ENCODE measurements at regions not wholly inside any gene's neighbourhood (a gene's known extent, or its start where the extent isn't known, plus 50 kb on each side); places are given as distances from the start of the nearest gene placed in this dataset.

- Histone ChIP-seq H3K27me3 (ENCODE audit: control insufficient read depth, insufficient read depth, low read length) (no peaks in the 10 kb centered on the region), H3K9me3 (ENCODE audit: control insufficient read depth, low read length) (peaks cover 4% of the 10 kb centered on the region), H3K27ac (no peak overlapping the region), H3K9ac (no peak overlapping the region), H3K4me3 (ENCODE audit: low read depth, low read length) (no peak overlapping the region), H3K4me1 (no peaks in the 10 kb centered on the region), H3K79me2 (no peaks in the 10 kb centered on the region), H3K36me3 (ENCODE audit: control insufficient read depth, insufficient read depth, low read length) (no peaks in the 10 kb centered on the region), H2AFZ (no peak overlapping the region), H3K4me2 (ENCODE audit: low read length) (no peak overlapping the region)
- no peak for TF ChIP-seq CTCF (IDR thresholded peaks at IDR 0.05)
Measured at GRCh38 chr3:139280027-139280671, 63.7 kb upstream of the MRPS22 start.

- no peak overlapping the region for H3K9ac ChIP-seq
- H3K79me2 ChIP-seq: no peaks in the 10 kb centered on the region
Measured at GRCh38 chr3:139281096-139281495, 62.7 kb upstream of the MRPS22 start.

GRCh38 chr3:139281522-139282196 is 62.2 kb upstream of the MRPS22 start:
- Histone ChIP-seq H3K36me3 (ENCODE audit: control insufficient read depth, insufficient read depth, low read length) (no peaks in the 10 kb centered on the region), H3K4me3 (ENCODE audit: low read depth, low read length) (no peak overlapping the region), H3K9ac (no peak overlapping the region), H2AFZ (no peak overlapping the region), H3K27me3 (ENCODE audit: control insufficient read depth, insufficient read depth, low read length) (no peaks in the 10 kb centered on the region), H3K4me1 (no peaks in the 10 kb centered on the region), H3K4me2 (ENCODE audit: low read length) (no peak overlapping the region), H3K79me2 (no peaks in the 10 kb centered on the region), H3K27ac (no peak overlapping the region), H3K9me3 (ENCODE audit: control insufficient read depth, low read length) (peaks cover 4% of the 10 kb centered on the region)
- no peak for TF ChIP-seq CTCF (IDR thresholded peaks at IDR 0.05)

More at GRCh38 chr3:139281096-139281495, 62.7 kb upstream of the MRPS22 start:
- Histone ChIP-seq H3K4me1 (no peaks in the 10 kb centered on the region), H3K4me2 (ENCODE audit: low read length) (no peak overlapping the region), H3K36me3 (ENCODE audit: control insufficient read depth, insufficient read depth, low read length) (no peaks in the 10 kb centered on the region), H3K27me3 (ENCODE audit: control insufficient read depth, insufficient read depth, low read length) (no peaks in the 10 kb centered on the region), H2AFZ (no peak overlapping the region), H3K4me3 (ENCODE audit: low read depth, low read length) (no peak overlapping the region), H3K9me3 (ENCODE audit: control insufficient read depth, low read length) (peaks cover 4% of the 10 kb centered on the region), H3K27ac (no peak overlapping the region)
- no peak for TF ChIP-seq CTCF (IDR thresholded peaks at IDR 0.05)

- Histone ChIP-seq H3K9me3 (ENCODE audit: control insufficient read depth, low read length) (no peaks in the 10 kb centered on the region), H3K9ac (no peak overlapping the region), H2AFZ (no peak overlapping the region), H3K4me3 (ENCODE audit: low read depth, low read length) (no peak overlapping the region), H3K79me2 (no peaks in the 10 kb centered on the region), H3K36me3 (ENCODE audit: control insufficient read depth, insufficient read depth, low read length) (no peaks in the 10 kb centered on the region), H3K4me2 (ENCODE audit: low read length) (no peak overlapping the region), H3K27ac (no peak overlapping the region), H3K27me3 (ENCODE audit: control insufficient read depth, insufficient read depth, low read length) (no peaks in the 10 kb centered on the region), H3K4me1 (peaks cover 9% of the 10 kb centered on the region)
- no peak for TF ChIP-seq CTCF (IDR thresholded peaks at IDR 0.05)
Measured at GRCh38 chr3:139283301-139283700, 60.5 kb upstream of the MRPS22 start.

- no peaks in the 10 kb centered on the region for H3K79me2 ChIP-seq
- H3K27ac ChIP-seq: no peak overlapping the region
- H3K4me1 ChIP-seq: peaks cover 15% of the 10 kb centered on the region
- H3K4me3 ChIP-seq (ENCODE audit: low read depth, low read length): no peak overlapping the region
- no peaks in the 10 kb centered on the region for H3K36me3 ChIP-seq (ENCODE audit: control insufficient read depth, insufficient read depth, low read length)
- TF ChIP-seq CTCF (IDR thresholded peaks at IDR 0.05): no peak
- no peak overlapping the region for H3K9ac ChIP-seq
- no peak overlapping the region for H3K4me2 ChIP-seq (ENCODE audit: low read length)
- H3K27me3 ChIP-seq (ENCODE audit: control insufficient read depth, insufficient read depth, low read length): no peaks in the 10 kb centered on the region
- no peak overlapping the region for H2AFZ ChIP-seq
- no peaks in the 10 kb centered on the region for H3K9me3 ChIP-seq (ENCODE audit: control insufficient read depth, low read length)
Measured at GRCh38 chr3:139284221-139284620, 59.6 kb upstream of the MRPS22 start.

Measured in parathyroid adenoma (tissue), 2 donors.